NCI-H2227 treated with DMSO at 0.1 percent for 48 hours (cell line): ENCODE measurements at regions not wholly inside any gene's neighbourhood (a gene's known extent, or its start where the extent isn't known, plus 50 kb on each side); places are given as distances from the start of the nearest gene placed in this dataset.
A peak's percentile ranks its signal among the peaks of the same experiment; 100 is the strongest.

Source experiments
- DNase-seq: peaks from one replicate; lab custom pipeline; 2025; lab: John Stamatoyannopoulos, UW

DNA sequence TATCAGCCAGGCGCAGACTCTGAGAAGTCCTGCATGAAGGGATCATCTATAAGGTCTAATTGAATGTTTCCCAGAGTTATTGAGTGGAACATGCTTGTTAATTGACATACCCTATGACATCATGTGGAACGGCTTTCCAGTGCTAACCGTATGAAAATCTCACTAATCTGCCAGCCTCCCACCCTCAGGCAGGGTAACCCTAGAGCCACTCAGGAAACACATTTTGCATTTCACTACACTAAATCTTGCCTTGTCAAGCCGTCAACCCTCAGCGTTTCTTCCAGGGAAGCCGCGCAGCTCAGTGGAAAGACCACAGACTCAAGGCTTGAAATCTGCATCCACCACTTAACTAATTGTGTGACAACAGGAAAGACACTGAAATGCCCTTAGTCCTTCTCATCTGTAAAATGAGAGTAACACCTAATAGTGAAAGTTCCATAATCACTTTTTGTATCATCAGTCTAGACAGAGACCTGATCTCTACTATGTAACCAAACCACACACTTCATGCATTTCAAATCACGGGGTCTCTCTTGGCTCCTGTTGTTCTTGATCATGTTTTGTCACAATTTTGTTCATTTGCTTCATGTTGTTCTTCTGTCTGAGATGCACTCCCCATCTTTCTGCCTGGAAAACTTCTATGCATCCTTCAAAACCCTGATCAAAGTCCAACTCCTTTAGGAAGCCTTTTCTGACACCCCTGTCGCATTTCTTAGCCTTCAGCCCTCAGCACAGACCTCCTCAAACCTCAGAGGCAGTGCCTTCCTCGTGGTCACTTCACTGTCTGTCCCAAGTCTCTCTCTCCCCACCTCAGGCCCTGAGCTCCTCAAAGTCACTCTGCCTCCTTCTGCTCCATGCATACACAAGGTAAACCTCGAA is 246.5 kb downstream of the TOMM20 start:
- no peak for DNase-seq

DNA sequence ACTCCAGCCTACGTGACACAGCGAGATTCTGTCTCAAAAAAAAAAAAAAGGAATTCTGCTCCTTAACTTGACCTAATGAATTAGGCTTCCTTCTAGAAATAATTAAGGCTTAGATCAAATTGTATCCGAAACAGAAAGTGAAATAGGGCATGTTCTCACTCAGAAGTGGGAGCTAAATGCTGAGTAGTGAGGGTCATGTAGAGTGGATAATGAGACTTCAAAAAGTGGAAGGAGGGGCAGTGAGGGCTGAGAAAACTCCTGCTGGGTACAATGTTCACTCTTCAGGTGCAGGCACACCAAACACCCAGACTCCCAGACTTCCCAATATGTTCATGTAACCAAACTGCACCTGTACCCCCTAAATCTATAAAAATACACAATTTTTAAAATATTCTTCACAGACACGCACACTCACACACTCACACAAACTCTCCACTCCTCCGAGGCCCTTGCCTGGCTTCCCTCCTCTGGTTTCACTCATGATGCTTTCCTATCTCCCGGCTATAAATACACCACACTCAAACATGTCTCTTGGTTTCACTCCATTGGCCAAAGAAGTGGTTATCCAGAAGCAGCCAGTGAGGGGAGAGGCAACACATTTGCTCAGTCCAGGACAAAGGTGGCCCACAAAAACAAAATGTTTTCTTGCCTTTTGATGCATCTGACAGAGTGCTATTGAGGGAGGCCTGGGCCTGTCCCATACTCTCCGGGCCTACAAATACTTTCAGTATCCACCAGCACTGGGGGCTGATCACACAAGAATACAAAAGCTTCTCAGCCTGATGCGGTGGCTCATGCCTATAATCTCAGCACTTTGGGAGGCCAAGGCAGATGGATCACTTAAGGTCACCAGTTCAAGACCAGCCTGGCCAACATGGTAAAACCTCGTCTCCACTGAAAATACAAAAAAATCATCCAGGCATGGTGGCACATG is 249.2 kb downstream of the TOMM20 start:
- no peak for DNase-seq

DNA sequence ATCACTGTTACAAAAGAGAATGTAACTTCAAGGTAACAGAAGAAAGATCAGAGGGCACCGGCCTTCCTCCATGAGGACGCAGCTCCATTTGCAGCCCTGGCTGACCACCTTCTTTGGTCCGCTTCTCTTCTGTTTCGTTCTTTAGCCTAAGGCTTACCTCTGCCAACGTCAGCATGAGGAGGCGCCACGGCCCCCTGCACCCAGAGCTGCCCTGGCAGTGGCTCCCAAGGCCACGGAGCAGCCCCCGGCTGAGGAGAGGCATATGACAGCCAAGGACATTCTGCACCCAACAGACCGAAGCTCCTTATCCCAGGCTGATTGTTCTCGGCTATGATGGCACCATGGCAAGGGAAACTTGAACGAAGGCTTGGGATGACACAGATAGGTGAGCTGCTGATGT is 250.3 kb downstream of the TOMM20 start:
- no peak for DNase-seq

DNA sequence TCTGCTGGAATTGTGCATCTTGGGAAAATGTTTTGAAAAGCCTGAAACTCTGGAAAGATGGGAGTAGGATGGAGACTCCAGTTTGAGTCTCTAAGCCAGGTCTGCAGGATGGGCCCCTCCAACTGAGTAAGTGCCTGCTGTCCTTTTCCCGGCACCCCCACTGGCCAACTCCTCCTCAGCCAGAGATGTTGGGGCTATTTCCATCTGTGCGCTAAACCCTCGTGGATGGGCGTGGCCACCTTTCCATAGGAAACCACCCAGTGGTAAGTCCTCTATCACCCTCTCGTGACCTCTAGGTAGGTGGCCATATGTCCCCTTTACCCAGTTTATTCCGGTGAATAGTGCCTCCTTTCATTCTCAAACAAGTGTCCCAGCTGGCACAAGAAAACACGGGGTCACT is 250.9 kb downstream of the TOMM20 start:
- DNase-seq = no peak

DNA sequence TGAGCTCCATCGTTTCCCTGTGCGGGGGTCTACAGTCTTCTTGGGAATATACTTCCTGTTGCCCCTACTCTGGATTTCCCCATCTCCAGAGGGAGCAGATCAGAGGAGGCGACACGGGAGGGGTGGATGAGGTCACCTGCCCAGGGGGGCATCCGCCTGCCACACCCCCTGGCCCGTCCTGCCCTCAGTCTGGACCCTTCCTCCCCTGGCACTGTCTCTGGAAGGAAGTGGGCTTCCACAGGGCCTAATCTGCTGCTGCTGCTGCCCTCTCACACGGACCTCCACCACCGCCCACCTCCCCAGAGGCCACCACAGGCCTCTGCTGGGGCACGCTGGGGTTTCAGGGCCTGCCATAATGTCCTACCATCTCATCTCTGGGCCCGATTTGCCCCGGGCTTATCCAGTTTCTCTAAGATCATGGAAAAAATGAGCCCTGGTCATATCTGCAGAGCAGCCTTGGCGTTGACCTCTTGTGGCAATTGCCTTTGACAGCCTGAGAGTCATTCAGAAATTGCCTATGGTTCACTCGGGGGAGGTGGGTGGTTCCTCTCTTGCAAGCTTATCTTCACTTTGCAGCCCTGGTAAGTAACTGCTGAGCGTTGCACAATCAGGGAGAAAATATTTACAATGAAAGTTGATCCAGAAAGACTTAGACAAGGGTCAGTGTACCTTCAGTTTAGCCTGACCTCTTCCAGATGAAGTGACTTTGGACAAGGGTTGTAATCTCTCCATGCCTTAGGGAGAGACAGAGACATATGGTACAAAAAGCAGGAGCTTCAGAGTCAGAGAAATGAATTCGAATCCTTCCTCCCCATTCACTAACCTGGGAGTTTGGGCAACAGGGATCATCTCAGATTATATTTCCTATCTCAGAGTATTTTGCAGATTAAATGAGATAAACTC is 252.4 kb downstream of the TOMM20 start:
- no peak for DNase-seq

DNA sequence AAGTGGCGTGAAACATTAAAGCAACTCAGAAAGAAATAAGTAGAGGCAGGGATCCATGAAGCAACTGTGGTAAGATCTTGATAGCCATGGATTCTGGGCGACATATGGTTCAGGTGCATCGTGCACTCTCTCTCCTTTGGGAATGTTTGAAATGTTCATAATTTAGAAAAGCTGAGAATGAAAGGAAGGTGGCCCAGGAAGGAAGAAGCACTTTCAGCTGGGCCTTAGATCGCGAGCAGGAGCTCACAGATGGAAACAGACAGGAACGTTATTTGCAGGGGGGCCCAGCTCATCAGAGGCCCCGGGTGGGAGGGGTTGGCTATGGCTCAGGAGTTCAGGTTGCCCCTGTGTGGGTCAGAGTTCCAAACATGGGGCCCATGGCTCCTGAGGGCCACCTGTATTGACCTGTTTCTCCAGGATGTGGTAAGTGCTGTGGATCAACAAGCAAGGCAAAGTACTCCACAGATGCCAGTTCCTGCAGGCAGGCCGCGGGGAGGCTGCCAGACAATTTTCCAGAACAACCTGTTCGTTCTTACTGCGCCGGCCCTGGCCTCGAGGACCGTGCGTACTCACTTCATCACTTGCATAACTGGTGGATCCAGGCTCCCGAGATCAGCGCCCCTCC is 253.2 kb downstream of the TOMM20 start:
- DNase-seq = no peak

DNA sequence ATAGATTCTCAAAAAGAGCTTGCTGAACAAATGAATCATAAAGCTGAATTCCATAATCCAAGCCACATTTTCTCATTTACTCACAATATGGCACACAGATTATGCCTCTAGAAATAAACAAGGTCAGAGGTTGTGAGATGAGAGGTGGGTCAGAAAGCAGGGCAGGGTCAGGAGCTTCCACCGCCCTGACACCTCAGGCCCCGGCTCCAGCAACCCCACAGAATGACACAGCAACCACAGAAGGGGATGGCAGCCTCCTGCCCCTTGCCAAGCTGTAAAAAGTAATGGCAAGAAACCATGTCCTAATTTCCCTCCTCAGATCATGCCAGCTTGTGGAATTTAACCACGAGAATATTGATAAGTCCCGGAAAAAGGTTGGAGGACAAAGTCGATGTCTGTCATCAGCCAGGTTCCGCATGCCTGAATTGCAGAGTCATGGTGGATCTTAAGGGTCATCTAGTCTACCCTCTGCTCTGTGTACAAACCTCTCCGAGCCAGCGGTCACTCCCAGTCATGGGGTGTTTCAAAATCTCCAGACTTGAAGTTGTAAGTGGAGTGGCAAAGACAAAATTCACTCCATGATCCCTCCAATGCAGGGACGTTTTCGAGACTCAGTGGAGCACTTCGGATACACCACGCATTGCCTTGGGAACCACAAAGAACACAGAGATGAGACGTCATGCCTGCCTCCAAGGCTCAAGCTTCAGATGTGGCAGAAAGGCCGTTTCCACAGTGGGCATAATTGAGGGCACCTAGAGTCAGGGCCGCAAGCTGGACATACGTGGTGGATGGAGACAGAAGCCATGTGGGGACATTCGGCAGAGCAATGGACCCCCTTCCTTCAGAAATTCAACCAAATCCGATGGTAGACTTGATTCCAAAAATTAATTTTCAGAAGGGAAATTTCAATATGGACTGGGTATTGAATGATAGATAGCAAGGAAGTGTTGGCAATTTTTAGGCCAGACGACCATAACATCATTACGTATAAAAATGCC is 254.0 kb downstream of the TOMM20 start:
- no peak for DNase-seq

DNA sequence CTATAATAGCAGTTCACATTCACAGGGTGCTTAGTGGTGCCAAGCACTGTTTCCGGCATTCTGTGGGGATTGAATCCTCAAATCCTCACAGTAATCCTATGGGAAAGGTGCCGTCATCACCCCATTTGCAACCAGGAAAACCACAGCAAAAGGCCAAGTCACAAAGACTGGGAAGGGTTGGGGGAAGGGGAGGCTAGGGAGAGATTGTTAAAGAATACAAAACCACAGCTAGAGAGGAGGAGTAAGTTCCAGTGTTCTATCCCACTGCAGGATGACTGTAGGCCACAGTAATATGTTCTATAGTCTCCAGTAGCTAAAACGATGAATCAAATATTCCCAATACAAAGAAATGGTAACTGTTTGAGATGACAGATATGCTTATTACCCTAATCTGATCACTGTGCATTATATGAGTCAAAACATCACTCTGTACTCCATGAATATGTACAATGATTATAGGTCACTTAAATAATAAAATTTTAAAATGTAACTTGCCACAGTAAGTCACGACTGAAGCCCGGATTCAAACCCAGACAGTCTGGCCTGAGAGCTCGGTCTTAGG is 256.8 kb downstream of the TOMM20 start:
- DNase-seq = no peak

DNA sequence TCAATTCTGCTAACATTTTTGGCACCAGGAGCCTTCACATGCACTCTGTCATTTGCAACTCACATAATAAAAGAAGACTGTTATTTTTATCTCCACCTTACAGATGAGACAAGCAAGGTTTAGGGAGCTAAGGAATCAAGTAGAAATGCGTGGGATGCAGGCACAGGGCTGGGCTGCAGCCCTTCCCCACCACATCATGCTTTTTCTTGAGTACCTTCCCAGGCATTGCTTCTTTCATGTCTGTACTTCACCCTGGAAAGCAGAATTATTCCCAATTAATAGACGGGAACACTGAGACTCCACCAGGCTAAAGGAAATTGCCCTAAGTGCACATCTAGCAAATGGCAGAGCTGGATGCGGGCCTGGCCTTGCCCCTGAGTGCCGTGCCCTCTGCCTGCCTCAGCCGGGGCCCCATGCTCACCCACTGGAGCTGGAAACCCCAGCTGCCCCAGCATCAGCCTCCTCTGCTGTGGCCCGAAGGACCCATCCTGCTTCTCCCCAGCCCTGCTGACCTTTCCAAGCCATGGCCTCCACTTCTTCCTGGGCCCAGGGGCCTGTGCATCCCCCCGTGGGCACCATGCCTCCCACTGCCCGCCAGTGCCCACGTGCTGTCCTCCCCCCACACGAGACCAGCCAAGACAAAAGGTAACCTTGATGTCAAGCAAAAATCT is 257.5 kb downstream of the TOMM20 start:
- DNase-seq = no peak

DNA sequence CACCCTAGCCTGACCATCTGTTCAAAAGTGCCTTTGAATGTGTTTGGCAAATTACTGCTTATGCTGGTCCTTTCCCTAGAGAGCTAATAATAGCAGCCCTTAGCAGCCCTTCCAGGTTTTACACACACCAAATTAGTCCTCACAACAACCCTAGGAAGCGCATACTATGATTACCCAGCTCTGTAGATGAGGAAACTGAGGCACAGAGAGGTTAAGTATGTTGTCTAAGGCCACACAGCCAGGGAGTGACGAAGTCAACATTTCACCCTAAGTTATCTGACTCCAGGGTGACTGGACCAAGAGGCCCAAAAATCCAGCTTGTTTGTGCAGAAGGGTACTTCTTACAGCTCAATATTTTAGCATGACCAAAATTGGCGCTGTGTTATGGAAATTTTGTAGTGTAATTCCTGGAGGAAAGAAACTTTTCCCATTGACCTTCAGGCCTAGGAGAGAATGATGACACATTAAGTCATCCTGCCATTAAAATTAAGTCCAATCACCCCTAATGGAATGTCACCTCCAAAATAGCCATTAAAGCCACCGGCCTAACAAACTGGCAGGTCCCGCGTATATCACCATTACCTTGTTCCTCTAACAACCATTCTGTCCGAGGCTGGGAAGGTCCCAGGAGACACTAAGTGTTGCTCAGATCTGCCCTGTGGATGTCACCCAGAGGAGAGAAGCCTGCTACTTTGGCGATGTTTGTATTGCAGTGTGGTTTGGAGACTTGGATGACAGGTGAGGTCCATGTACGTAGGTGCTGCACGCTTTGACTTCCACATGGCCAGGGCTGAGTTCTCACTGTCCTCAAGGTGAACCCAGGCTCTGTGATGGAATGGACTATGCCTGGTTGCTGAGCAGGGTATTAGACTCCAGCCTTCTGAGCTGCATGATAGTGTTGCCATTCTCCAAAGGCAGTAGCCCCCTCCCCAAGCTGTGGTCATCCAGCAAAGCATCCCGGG is 258.3 kb downstream of the TOMM20 start:
- DNase-seq = peak; percentile 81

DNA sequence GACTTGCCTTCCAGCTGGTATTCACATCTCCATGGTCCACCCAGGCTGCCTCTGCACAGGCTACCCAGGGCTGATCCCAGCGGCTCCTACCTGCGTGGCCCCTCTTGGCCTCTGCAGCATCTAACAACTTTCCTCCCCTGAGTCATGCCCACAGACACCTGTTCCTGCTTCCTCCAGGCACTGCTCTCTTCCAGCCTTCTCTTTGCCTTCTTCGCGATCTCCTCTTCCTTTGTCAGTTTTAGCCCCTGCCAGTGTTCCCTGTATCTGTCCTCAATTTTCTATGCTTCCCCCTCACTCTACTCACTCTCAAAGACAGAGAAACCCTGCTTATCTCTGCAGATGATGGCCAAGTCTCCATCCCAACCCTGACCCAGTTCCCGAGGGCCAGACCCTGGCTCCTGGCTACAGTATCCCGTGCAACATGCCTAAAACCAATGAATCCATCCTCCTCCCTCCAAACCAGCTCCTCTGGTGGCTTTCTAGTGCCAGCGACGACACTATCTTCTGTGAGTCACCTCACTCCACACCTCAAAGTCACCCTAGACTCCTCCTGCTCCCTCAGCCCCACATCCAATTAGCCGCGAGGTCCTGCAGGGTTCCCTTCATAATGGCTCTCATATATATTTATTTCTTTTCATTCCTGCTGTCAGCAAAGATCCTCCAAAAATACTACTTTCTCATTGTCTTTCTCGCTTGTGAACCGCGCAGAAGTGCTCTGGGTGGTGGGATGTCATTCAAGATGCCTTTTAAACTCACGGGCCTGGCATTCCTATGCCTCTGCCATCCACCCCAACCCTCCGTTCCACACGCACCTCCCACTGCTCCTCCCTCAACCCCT is 259.2 kb downstream of the TOMM20 start:
- no peak for DNase-seq

DNA sequence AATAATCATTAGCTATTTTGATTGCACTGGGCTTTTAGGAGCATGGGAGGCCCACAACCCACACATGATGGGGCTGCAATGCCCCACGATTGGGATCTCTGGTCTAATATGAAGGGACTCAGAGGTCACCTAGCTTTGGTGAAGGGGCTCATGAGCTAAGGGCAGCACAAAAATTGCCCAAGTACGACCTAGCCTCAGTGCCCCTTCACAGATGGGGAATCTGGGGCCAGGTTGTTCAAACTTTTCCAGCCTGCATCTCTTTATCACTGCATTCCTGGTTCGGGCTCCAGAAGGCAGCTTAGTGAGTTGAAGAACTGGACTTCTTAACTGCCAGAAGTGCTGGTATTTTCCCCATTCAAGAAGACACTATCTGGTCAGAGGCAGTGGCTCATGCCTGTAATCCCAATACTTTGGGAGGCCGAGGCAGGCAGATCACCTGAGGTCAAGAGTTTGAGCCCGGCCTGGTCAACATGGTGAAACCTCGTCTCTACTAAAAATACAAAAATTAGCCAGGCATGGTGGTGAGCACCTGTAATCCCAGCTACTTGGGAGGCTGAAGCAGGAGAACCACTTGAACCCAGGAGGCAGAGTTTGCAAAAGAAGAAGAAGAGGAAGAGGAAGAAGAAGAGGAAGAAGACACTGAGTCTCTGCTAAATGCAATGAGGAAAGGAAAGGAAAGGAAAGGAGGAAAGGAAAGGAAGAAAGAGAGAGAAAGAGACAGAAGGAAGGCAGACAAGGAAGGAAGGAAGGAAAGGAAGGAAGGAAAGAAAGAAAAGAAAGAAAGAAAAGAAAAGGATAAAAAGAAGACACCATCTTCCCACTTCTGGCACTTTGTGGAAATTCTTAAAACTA is 258.5 kb upstream of the IRF2BP2 start:
- no peak for DNase-seq

DNA sequence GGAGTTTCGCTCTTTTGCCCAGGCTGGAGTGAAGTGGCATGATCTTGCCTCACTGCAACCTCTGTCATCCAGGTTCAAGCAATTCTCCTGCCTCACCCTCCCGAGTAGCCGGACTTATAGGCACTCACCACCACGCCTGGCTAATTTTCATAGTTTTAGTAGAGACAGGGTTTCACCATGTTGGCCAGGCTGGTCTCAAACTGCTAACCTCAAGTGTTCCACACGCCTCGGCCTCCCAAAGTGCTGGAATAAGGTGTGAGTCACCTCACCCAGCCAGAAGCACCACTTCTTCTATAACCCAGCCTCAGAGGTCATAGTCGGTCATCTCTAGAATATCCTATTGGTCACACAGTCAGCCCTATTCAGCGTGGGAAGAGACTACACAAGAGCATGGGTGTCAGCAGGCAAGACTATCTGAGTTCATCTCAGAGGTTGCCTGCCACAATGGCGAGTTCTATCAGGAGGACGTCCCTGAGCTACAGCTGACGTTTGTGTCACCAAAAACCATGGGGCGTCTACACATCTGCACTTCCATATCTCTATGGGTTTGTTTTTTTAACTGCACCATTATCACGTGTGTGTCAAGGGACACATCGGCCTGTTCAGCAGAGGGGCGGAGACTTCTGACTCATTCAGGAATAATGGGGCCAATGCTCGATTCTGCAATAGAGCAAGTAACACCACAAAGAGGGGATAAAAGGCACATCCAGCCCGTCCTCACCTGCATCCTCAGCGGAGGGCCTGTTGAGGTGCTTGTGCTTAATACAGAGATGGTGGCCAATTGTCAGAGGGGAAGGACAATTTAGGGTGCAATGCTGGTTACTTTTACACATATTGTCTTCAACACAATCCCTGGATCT is 256.3 kb upstream of the IRF2BP2 start:
- DNase-seq = no peak

DNA sequence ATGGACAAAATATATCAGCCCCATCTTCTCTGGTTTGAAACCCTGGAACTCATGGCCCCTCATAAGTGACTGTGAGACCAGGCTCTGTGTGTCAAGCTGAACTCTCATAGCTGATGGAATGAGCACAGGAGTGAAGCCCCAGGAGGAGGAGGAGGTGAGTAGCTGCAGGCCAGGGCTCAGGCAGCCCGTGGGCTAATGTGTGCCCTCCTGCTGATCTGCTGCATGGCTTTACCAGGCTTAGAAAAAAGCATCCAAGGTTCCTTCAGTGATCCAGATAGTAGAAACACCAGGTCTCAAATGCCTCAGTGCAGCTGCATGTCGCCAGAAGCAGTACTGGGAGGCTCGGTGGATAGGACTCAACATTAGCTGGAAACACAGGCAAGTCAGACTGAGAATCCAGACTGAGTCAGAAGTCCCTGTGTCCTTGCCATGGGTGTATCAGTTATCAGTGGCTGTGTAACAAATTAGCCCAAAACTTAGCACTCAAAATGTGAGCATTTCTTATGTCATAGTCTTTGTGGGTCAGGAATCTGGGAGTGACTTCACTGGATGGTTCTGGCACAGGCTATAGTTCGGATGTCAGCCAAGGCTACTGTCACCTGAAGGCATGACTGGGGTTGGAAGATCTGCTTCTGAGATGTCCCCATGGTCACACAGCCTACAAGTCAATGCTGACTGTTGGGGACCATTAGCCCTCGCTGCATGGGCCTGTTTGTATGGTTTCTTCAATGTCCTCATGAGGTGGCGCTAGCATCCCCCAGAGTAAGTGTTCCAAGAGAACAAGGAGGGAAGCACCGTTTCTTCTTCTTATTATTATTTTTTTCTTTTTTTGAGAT is 255.4 kb upstream of the IRF2BP2 start:
- no peak for DNase-seq
